Neural progenitor cell (in vitro differentiated cells): ENCODE measurements at regions not wholly inside any gene's neighbourhood (a gene's known extent, or its start where the extent isn't known, plus 50 kb on each side); places are given as distances from the start of the nearest gene placed in this dataset.

Experiments used
- EZH2 ChIP-seq: fragments of 200-600 bp; sonication (generic); IDR thresholded peaks from 2 replicates; pipeline ENCODE4 v1.6.1; 2017; ENCODE audit warnings: antibody characterized with exemption, mild to moderate bottlenecking, moderate library complexity
- EZH2phosphoT487 ChIP-seq: fragments of 200-600 bp; sonication (generic); IDR thresholded peaks from 2 replicates; pipeline ENCODE4 v1.6.1; 2017; ENCODE audit warnings: antibody characterized with exemption
- TF ChIP-seq, protein P1 (sequence below): fragments of 200-600 bp; sonication (generic); IDR thresholded peaks from 2 replicates; pipeline ENCODE4 v1.5.1; 2017; ENCODE audit warnings: antibody characterized with exemption, mild to moderate bottlenecking

DNA sequence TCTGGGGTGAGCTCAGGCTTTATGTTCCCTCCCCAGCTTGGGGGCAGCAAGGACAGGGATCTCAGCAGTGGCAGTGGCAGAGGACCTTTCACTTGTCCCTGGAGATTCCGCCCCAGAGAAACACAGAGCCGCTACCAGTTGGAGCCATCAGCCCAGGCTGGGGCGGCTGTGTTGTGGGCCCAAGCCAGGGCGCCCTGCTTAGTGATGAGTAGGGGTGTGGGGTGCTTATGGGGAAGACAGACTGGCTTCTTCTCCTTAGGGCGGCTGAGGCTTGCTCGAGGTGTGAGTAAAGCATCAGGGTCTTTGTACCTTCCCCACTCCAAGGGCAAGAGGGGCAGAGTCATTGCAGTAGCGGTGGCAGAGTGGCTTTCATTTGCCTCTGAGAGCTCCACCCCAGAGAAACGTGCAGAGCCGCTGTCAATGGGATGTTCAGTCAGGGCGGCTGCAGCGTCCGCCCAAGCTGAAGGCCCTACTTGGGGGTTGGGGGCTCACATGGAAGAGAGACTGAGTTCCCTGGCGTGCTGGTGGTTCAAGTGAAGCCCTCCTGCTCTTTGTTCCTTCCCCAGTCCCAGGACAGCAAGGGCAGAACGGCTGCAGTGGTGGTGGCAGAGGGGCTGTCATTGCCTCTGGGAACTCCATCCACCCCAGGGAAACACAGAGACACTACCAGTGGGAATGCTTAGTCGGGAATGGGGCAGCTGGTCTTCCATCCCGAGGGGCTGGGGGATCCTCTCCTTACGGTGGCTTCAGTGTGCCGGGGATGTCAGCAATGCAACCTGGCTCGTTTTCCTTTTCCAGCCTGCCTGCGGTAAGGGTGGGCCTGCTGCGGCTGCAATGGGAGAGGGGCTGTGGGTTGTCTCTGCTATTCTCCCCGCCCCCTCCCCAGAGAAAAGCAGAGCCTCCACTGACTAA lies 2142.5 kb upstream of the TENM3 start:
- TF ChIP-seq, protein P1, sequence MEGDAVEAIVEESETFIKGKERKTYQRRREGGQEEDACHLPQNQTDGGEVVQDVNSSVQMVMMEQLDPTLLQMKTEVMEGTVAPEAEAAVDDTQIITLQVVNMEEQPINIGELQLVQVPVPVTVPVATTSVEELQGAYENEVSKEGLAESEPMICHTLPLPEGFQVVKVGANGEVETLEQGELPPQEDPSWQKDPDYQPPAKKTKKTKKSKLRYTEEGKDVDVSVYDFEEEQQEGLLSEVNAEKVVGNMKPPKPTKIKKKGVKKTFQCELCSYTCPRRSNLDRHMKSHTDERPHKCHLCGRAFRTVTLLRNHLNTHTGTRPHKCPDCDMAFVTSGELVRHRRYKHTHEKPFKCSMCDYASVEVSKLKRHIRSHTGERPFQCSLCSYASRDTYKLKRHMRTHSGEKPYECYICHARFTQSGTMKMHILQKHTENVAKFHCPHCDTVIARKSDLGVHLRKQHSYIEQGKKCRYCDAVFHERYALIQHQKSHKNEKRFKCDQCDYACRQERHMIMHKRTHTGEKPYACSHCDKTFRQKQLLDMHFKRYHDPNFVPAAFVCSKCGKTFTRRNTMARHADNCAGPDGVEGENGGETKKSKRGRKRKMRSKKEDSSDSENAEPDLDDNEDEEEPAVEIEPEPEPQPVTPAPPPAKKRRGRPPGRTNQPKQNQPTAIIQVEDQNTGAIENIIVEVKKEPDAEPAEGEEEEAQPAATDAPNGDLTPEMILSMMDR: no peak
- TF ChIP-seq EZH2phosphoT487: no peak
- TF ChIP-seq EZH2: no peak
